ENCODE measurements at regions not wholly inside any gene's neighbourhood (a gene's known extent, or its start where the extent isn't known, plus 50 kb on each side); places are given as distances from the start of the nearest gene placed in this dataset.
A peak's percentile ranks its signal among the peaks of the same experiment; 100 is the strongest.

DNA sequence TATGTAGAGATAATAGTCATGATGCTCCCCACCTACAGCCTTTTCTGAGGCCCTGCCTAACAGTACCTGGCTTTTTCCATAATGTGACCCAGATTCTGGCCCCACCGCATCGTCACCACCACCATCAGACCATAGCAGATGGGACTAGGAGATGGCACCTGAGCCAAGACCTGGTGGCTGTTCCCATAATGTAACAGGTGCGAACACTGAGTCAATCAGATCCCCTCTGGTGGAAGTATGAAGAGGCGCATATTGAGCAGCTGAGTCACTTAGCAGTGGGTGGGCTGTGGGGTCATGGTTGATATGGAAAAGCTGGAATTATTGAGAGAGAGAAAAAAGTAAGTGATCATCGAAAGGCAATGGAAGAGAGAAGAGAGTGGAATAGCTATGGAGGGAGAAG lies 578.0 kb upstream of the CADM1 start:
- peak overlapping the region in 1 of 2 donors; percentile 27 for H3K27ac Mint-ChIP-seq
- no peak overlapping the region for H3K4me3 Mint-ChIP-seq
- H3K27me3 Mint-ChIP-seq, result peaks cover 14% of the 10 kb centered on the region

GRCh38 chr11:116079580-116079979 lies 575.4 kb upstream of the CADM1 start:
- H3K4me3 Mint-ChIP-seq, result no peak overlapping the region
- no peak for DNase-seq
- H3K9me3 Mint-ChIP-seq, result peaks cover 11 to 13% of the 10 kb centered on the region in 2 donors
- no peak overlapping the region for H3K27ac Mint-ChIP-seq
- no peak for ATAC-seq
- H3K4me1 Mint-ChIP-seq, result no peaks in the 10 kb centered on the region
- H3K27me3 Mint-ChIP-seq, result peaks cover 14% of the 10 kb centered on the region

More for the DNA sequence above, 578.0 kb upstream of the CADM1 start:
- DNase-seq (no peak), ATAC-seq (no peak)
- peaks cover 11 to 13% of the 10 kb centered on the region in 2 donors for H3K9me3 Mint-ChIP-seq
- no peaks in the 10 kb centered on the region for H3K4me1 Mint-ChIP-seq

DNA sequence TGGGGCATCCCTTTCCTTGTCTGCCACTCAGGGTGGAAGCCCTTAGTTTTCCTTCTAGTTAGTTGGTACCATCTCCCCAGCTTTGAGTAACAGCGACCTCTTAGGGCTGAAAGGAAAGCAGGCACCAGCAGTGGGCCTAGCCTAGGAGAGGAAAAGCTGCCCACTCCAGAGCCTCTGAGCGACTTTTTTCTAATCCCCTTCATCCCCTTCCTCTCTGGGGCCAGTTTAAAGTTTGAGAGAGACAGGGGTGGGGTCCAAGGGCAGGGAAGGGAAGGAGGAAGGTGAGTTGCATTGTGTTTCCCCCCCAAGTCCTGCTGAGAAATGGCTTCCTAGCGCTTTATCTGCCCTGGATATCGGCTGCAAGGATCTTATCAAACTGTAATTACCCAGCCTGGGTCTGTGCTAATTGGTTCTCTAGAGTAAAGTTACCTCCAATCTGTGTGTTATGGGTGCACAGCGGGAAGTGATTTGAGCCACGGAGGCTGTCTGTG lies 573.9 kb upstream of the CADM1 start:
- no peaks in the 10 kb centered on the region for H3K4me1 Mint-ChIP-seq
- no peak overlapping the region for H3K27ac Mint-ChIP-seq
- peaks cover 9 to 13% of the 10 kb centered on the region in 2 donors for H3K9me3 Mint-ChIP-seq
- H3K27me3 Mint-ChIP-seq, result peaks cover 14% of the 10 kb centered on the region
- no peak overlapping the region for H3K4me3 Mint-ChIP-seq
- ATAC-seq (no peak), DNase-seq (no peak)

DNA sequence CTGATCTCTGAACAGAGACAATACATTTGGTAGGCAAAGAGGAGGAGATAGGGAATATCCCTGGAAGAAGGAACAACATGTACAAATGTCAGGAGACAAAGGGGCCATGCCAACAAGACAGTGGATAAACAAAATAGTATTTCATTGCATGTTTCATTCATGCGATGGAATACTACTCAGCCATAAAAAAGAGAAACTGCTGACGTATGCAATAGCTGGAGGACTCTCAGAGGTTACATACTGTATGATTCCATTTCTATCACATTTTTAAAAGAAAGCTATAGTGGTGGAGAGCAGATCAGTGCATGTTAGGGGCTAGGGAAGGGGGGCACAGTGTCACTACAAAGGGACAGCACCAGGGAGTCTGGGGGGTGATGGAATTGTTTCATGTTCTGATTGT lies 572.9 kb upstream of the CADM1 start:
- peaks cover 14% of the 10 kb centered on the region for H3K27me3 Mint-ChIP-seq
- H3K27ac Mint-ChIP-seq, result no peak overlapping the region
- DNase-seq (no peak), ATAC-seq (no peak)
- H3K9me3 Mint-ChIP-seq, result peaks cover 5 to 13% of the 10 kb centered on the region in 2 donors
- no peaks in the 10 kb centered on the region for H3K4me1 Mint-ChIP-seq
- H3K4me3 Mint-ChIP-seq, result no peak overlapping the region

- DNase-seq, result no peak
- Mint-ChIP-seq H3K27me3 (peaks cover 8% of the 10 kb centered on the region), H3K27ac (no peak overlapping the region), H3K4me1 (no peaks in the 10 kb centered on the region), H3K4me3 (no peak overlapping the region), H3K9me3 (no peaks in the 10 kb centered on the region)
- no peak for ATAC-seq
Observed at GRCh38 chr11:116073854-116074837, 569.9 kb upstream of the CADM1 start.

GRCh38 chr11:116072601-116073410 lies 568.6 kb upstream of the CADM1 start:
- Mint-ChIP-seq H3K4me3 (no peak overlapping the region), H3K4me1 (no peaks in the 10 kb centered on the region), H3K27ac (no peak overlapping the region), H3K9me3 (no peaks in the 10 kb centered on the region), H3K27me3 (peaks cover 8% of the 10 kb centered on the region)
- DNase-seq, result no peak
- no peak for ATAC-seq

- Mint-ChIP-seq H3K4me3 (no peak overlapping the region), H3K27me3 (peaks cover 8% of the 10 kb centered on the region), H3K9me3 (no peaks in the 10 kb centered on the region), H3K27ac (peak overlapping the region in 1 of 2 donors; percentile 55), H3K4me1 (no peaks in the 10 kb centered on the region)
- no peak for ATAC-seq
- no peak for DNase-seq
Observed at GRCh38 chr11:116072133-116072532, 567.9 kb upstream of the CADM1 start.

- no peak for DNase-seq
- peaks cover 8% of the 10 kb centered on the region for H3K27me3 Mint-ChIP-seq
- H3K4me1 Mint-ChIP-seq, result no peaks in the 10 kb centered on the region
- ATAC-seq, result no peak
- no peaks in the 10 kb centered on the region for H3K9me3 Mint-ChIP-seq
- H3K27ac Mint-ChIP-seq, result no peak overlapping the region
- H3K4me3 Mint-ChIP-seq, result no peak overlapping the region
Observed at GRCh38 chr11:116071241-116071640, 567.0 kb upstream of the CADM1 start.

- H3K4me3 Mint-ChIP-seq, result no peak overlapping the region
- DNase-seq, result no peak
- H3K4me1 Mint-ChIP-seq, result no peaks in the 10 kb centered on the region
- H3K9me3 Mint-ChIP-seq, result no peaks in the 10 kb centered on the region
- no peak for ATAC-seq
- H3K27me3 Mint-ChIP-seq, result peaks cover 8% of the 10 kb centered on the region
- H3K27ac Mint-ChIP-seq, result no peak overlapping the region
Observed at GRCh38 chr11:116070520-116070919, 566.3 kb upstream of the CADM1 start.

DNA sequence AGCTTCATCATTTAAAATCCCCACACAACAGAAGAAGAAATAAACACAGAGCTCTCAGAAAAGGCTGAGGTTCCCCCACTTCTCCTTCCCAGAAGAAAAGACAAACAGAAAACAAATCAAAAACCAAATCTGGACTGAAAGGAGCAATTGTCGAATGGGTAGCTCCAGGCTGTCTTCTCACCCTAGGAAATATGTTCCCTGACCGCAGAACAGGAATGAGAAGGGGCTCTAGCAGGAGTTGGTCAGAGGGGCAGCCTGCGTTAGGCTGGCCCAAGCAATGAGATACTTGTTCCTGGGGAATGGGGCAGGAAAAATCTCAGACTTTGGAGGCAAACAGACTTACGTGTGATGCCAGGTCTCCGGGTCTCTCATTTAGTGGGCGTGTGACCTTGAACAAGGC lies 562.6 kb upstream of the CADM1 start:
- Mint-ChIP-seq H3K4me1 (no peaks in the 10 kb centered on the region), H3K27ac (peak overlapping the region in 1 of 2 donors; percentile 3), H3K4me3 (no peak overlapping the region), H3K27me3 (peaks cover 8% of the 10 kb centered on the region), H3K9me3 (no peaks in the 10 kb centered on the region)
- ATAC-seq, result no peak
- no peak for DNase-seq

- Mint-ChIP-seq H3K27ac (no peak overlapping the region), H3K4me3 (no peak overlapping the region), H3K4me1 (no peaks in the 10 kb centered on the region), H3K9me3 (no peaks in the 10 kb centered on the region), H3K27me3 (no peaks in the 10 kb centered on the region)
- DNase-seq (no peak), ATAC-seq (no peak)
Observed at GRCh38 chr11:116065986-116066385, 561.8 kb upstream of the CADM1 start.

DNA sequence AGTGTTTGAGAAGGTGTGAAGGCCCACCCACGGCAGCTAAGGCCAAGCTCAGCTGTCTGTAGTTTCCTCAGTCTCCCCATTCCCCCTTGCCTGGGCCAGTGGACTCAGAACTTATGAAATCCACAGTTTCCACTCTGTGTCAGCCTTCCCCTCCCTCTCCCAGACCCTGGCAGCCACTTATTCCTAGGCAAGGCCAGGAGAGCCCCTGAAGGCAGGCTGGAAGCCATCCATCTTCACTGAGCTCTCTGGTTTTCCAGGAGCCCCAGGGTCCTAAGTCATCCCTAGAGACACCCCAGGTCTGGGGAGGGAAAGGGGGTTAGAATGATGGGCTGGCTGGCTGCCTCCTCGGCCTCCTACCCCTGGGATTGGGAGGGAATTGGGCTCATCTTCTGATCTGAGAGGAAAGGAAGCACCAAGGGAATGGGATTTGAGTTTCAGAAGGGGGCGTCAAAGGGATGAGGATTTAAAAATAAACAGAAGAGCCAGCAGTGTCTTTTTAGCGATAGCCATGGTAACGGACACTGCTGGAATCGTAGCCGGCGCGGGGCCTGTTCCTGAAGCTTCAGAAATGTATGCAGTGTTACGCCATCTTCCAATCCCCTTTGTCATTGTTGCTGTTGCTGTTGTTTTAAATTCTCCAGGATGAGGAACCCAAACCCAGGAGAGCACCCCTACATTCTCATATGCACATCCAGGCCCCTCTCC lies 561.1 kb upstream of the CADM1 start:
- H3K9me3 Mint-ChIP-seq, result no peaks in the 10 kb centered on the region
- H3K4me3 Mint-ChIP-seq, result no peak overlapping the region
- no peak overlapping the region for H3K27ac Mint-ChIP-seq
- no peak for ATAC-seq
- H3K27me3 Mint-ChIP-seq, result no peaks in the 10 kb centered on the region
- H3K4me1 Mint-ChIP-seq, result no peaks in the 10 kb centered on the region
- DNase-seq, result no peak

DNA sequence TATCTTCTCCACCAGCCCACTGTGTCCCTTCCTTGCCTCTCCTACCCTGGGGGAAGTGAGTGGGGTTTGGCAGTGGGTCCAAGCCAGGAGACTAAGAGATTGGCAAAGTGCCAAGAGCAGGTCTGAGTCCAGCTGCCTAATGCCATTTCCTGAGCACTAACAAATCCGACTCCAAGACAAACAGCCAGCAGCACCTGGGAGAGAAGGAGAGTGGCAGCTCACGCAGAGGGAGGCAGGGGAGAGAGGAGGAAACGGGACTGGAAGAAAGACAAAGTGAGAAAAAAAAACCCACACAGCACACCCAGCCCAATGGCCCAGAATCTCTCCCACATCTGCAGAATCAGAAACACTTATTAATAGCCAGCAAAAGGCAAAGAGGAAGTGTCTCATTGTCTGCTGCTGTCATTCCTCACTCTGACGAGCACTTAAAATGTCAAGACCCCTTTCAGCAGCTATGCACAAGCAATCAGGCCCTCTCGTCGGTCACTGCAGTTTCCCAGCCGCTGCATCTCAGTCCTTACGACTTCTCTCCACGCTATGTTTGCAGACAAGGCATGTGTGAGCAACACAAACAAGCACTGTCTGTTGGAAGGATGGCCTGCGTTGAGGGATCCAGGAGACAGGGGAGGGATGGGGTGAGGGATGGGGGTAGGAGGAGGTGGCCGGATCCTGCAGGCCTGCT lies 558.4 kb upstream of the CADM1 start:
- DNase-seq, result no peak
- H3K27me3 Mint-ChIP-seq, result no peaks in the 10 kb centered on the region
- H3K4me1 Mint-ChIP-seq, result no peaks in the 10 kb centered on the region
- H3K4me3 Mint-ChIP-seq, result no peak overlapping the region
- no peaks in the 10 kb centered on the region for H3K9me3 Mint-ChIP-seq
- no peak for ATAC-seq
- H3K27ac Mint-ChIP-seq, result peak overlapping the region in 1 of 2 donors; percentile 42

- Mint-ChIP-seq H3K27ac (peak overlapping the region in 1 of 2 donors; percentile 42), H3K9me3 (no peaks in the 10 kb centered on the region), H3K4me3 (no peak overlapping the region), H3K27me3 (no peaks in the 10 kb centered on the region), H3K4me1 (no peaks in the 10 kb centered on the region)
- DNase-seq (no peak), ATAC-seq (no peak)
Observed at GRCh38 chr11:116062129-116062489, 557.9 kb upstream of the CADM1 start.

- no peak overlapping the region for H3K4me3 Mint-ChIP-seq
- no peaks in the 10 kb centered on the region for H3K4me1 Mint-ChIP-seq
- DNase-seq (no peak), ATAC-seq (no peak)
- H3K27me3 Mint-ChIP-seq, result no peaks in the 10 kb centered on the region
- no peak overlapping the region for H3K27ac Mint-ChIP-seq
- no peaks in the 10 kb centered on the region for H3K9me3 Mint-ChIP-seq
Observed at GRCh38 chr11:116061322-116061721, 557.1 kb upstream of the CADM1 start.
